Cerebellar cortex (tissue), 1 donor: ENCODE measurements at regions not wholly inside any gene's neighbourhood (a gene's known extent, or its start where the extent isn't known, plus 50 kb on each side); places are given as distances from the start of the nearest gene placed in this dataset.

Experiments used
- DNase-seq: peaks from one replicate; pipeline ENCODE4 v3.0.0-alpha.2; 2015; ENCODE audit warnings: low spot score

DNA sequence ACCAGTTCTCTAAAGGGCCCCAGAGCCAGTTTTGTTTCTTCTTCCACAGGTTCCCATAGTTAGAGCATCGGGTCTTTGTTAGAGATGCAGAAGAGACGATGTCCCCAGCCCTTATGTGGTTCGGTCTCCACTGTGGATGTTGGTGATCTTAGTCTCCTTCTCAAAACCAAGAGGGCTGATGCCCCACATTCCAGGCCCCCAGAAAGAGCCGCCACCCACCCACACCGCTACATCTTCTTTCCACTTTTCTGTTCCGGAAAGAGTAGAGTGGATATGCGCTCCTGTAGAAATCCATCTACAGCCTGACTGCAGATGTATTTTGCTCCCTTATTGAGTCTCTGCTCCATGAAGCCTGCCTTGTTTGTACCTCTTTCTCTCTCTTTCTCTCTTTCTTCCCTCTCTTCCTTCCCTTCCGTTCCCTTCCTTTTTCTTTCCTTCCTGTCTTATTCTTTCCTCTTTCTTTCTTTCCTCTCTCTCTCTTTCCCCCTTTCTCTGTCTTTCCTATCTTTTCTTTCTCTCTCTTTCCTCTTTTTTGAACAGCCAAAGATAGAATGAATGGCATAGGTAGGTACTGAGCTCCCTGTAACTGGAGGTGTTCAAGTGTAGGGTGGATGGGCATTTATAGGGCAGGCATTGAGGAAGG, 224.3 kb downstream of the SEC14L1 start:
- DNase-seq, result peak; percentile 23

DNA sequence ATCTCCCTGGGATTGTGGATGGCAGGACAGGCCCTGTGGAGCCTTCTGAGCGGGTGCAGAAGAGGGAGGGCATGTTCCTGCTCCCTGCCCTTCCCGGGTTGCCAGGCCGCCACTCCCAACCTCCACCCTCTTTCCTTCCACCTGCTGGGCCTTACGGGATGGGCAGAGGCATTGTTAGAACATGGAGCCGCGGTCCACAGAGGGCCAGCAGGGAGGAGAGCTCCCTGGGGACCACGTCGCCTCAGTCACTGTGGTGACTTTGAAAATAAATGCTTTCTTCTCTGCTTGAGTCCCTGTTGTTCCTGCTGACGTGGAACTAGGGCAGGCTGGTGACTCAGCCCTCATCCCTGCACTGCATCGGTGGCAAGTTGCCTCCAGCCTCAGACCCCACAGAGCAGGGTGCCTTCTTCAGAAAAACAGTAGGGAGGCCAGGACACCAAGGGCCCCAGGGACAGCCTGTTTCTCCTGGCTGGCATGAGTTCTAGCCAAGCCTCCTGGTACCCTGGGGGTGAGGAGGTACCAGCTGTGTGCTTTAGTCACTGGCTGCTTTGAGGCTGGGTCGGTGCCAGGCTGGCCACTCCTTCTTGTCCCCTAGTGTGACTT, 224.9 kb downstream of the SEC14L1 start:
- peak; percentile 31 for DNase-seq

DNA sequence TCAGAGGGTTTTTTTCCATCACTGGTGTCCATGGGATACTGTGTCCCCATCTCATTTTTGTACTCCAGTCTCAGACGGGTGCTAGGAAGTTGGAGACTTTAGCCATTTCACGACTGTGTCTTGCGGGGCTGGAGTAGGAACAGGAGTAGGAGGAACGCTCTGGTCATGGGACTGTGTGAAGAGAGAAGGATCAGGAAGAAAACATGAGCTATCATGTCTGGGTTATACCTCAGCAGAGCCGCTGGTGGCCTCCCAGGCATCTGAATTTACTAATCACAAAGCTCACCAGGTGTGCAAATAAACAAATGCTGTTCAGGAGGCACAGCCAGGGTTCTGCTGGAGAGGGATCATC, 225.4 kb downstream of the SEC14L1 start:
- no peak for DNase-seq

DNA sequence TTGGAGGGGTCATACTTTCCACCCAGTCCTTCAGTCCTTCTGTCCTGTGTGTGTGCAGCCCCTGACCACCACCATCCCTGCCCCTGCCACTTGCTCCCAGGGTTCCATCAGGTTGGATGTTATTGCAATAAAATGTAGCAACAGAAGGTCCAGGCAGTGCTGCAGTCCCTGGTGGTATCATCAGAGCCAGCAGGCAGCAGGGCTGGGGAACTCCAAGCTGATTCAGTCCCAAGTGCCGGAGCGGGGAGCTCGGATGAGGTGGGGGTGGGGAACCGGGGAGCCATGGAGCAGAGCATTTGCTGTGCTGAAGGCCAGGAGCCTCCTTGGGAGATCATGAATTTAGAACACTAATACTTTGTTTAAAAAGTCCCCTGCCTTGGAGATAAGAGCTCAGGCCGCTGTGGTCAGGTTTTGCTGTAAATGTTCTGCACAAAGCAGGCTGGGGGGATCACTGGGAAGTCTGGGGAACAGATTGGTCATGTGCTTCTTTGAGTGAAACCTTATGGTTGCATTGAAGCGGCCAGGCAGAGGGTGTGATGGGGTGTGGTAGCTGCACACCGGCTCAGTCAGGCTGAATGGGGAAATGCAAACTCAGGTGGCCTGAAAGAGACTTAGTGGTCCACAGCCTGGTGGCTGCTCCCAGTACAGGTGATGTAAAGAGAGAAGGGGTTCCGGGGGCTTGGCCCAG, 225.9 kb downstream of the SEC14L1 start:
- peak; percentile 65 for DNase-seq

DNA sequence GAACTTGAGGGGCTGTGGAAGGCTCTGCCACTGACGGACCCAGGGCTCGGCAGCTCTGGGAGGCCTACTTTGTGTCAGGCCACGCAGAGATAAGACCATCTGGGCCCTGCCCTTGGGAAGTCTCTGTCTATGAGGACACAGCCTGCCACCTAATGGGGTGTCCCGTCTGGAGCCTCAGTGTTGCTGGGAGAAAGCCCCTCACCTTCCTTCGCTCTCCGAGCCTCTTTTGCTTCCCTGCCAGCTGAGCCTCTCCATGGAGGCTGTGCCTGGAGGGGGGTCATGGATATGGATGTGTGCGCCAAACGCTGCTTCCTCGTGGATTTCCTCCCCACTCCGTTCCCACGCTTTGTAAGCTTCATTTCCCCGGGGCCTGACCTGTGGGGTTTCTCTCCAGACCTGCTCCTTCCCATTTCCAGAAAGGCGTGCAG, 228.8 kb downstream of the SEC14L1 start:
- DNase-seq, result no peak

DNA sequence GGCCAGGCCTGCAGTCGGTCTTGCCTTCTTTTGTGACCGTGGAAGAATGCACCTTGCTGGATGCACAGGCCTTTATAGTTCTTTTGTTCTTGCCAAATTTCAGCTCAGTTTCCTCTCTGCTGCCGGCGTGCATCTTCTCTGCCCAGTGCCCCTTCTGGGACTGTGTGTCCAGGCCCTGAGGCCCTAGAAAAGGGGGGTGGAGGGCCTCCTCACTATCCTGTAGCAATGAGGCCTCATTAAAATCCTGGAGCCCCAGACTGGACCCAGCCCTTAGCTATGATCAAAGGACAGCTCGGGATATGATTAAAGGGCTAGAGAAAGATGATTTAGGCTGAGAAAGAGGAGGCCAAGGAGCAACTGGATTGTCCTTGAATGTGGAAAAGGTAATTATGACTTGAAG, 229.8 kb downstream of the SEC14L1 start:
- peak; percentile 25 for DNase-seq

DNA sequence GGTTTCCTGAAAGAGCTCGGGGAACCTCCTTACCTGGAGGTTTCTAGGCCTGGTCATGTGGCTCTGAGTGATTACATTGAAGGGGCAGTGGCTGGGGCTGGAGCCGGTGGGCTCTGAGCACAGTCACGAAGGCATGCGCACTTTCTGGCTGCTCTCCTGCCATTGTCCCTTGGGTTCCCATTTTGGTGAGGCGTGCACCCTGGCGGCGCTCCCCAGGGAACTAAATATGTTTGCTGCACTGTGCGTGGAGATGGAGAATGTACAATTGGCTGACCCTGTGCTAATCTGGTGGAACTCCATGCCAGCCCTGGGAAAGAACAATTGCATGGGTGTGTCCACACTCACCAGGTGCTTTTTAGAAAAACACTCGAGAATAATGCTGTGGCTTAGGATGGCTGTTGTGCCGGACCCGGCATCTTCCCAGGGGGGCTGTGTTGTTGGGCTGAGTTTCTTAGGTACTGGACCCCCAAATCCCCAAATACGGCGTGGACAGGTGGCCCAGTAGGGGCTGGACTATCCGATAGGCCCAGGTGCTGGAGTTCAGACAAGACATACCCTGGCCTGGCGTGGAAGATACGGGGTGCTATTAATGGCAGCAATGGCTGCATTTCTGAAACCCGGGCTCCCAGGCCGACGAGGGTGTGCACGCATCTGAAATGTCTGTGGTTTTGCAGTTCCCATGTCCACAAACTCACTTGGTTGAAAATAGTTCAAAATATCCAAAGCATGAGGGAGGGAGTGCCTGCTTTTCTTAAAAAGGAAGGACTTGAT, 230.5 kb downstream of the SEC14L1 start:
- peak; percentile 22 for DNase-seq

DNA sequence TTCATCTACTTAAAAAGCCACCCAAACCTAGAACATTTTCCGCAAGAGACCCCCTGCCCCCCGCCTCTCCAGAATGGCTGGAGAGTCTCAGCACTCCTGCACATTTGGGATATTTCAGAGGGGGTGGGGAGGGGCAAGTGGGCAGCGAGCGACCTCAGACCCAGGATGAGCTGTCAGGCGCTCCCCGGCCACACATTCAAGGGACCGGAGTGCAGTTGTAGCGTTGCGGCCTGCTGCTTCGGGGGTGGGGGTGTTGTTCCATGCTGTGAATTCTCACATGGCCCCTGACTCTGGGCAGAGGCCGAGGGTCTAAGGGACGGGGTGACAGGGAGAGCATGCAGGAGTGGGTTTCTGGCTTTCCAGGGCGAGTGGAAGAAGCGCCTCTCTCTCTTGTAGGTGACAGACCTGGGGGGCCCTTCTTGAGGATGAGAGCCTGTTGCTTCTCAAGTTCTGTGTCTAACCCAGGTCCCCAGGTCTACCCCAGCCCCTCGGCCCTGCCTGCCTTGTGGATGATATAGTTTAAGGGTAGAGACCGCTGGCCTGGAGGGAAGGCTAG, 231.2 kb downstream of the SEC14L1 start:
- DNase-seq, result no peak

DNA sequence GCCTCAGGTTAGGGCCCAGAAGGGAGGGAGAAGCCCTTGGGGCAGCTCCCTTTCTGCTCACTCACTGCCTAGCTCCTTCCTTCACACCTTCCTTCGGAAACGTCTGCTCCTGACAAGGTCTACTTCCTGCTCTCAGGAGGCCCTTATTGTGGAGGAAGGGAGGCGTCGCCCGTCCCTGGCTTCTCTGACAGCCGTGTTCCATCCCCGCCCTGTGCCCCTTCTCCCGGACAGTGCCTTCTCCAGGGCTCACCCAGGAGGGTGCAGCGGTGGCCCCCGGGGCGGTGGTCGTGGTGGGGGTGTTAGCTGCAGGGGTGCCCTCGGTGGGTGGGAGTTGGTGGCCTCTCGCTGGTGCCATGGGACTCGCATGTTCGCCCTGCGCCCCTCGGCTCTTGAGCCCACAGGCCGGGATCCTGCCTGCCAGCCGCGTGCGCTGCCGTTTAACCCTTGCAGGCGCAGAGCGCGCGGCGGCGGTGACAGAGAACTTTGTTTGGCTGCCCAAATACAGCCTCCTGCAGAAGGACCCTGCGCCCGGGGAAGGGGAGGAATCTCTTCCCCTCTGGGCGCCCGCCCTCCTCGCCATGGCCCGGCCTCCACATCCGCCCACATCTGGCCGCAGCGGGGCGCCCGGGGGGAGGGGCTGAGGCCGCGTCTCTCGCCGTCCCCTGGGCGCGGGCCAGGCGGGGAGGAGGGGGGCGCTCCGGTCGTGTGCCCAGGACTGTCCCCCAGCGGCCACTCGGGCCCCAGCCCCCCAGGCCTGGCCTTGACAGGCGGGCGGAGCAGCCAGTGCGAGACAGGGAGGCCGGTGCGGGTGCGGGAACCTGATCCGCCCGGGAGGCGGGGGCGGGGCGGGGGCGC, 231.9 kb downstream of the SEC14L1 start:
- DNase-seq, result peak; percentile 70

DNA sequence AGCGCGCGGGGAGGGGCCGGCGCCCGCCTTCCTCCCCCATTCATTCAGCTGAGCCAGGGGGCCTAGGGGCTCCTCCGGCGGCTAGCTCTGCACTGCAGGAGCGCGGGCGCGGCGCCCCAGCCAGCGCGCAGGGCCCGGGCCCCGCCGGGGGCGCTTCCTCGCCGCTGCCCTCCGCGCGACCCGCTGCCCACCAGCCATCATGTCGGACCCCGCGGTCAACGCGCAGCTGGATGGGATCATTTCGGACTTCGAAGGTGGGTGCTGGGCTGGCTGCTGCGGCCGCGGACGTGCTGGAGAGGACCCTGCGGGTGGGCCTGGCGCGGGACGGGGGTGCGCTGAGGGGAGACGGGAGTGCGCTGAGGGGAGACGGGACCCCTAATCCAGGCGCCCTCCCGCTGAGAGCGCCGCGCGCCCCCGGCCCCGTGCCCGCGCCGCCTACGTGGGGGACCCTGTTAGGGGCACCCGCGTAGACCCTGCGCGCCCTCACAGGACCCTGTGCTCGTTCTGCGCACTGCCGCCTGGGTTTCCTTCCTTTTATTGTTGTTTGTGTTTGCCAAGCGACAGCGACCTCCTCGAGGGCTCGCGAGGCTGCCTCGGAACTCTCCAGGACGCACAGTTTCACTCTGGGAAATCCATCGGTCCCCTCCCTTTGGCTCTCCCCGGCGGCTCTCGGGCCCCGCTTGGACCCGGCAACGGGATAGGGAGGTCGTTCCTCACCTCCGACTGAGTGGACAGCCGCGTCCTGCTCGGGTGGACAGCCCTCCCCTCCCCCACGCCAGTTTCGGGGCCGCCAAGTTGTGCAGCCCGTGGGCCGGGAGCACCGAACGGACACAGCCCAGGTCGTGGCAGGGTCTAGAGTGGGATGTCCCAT, 232.8 kb downstream of the SEC14L1 start:
- DNase-seq, result peak; percentile 33

DNA sequence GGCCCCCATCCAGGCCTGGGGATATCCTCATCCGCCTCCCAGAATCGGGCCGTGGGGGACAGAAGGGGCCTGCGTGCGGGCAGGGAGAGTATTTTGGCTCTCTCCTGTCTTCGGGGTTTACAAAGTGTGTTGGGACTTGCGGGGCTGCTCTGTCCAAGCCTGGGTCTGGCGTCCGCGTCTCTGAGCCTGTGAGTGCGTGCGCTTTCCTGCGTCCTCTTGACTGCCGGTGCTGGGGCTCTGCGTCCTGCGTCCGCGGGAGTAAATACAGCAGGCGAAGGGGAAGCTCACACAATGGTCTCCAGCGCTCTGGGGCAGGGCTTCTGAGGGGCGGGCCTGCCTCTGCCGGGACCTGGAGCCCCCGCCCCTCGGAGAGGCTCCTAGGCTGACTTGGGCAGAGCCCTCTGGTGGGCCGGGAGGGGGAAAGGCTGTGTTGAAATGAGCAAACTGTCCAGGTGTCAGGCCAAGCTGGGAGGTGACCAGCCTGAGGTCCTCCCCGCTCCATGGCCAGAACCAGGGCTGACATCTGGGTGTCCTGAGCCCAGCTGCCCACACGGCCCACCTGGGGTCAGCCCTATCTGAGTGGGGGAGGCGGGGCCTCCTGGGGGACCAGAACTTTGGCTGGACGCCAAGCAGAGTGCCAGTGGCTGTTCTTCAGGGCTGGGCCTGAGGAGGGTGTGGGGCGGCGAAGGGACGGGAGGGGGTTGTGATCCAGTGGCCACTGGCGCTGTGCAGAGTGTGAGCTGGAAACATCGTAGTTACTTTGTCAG, 233.6 kb downstream of the SEC14L1 start:
- DNase-seq, result peak; percentile 84

DNA sequence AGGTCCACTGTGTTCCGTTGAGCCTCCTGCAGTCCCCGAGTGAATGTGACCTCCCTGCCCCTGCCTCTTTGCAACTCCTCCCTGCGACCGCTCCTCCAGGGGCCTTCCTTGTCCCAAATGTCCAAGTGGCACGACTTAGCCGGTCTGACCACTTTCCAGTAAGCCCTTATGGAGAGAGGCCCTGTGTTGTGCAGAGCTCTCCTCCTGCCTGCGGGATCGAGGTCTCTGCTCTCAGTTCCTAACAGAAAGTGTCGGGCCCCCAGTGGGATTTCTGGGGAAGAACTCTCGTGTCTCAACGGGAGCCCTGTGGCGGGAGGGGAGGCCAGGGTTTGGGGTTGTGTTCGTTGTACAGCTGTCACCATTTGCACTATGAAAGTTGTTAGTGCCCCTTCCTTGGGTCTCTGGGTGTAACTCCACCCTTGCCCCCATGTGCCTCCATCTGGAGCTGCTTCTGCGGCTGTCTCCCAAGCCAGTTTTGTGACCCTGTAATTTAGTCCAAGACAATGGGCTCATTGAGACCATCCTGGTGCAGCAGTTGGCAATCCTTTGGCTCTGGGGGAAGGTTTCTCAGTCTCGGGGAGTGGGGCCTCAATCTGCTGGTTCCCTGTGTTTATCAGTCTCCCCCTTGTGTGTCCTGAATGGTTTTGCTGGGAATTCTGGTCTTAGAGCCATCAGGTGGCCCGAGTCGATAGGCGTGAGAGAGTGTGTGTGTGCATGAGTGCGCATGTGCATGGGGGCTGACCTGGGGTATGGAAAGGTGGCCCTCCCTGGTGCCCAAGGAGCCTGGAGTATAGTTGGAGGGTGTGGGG, 234.5 kb downstream of the SEC14L1 start:
- DNase-seq, result peak; percentile 34

DNA sequence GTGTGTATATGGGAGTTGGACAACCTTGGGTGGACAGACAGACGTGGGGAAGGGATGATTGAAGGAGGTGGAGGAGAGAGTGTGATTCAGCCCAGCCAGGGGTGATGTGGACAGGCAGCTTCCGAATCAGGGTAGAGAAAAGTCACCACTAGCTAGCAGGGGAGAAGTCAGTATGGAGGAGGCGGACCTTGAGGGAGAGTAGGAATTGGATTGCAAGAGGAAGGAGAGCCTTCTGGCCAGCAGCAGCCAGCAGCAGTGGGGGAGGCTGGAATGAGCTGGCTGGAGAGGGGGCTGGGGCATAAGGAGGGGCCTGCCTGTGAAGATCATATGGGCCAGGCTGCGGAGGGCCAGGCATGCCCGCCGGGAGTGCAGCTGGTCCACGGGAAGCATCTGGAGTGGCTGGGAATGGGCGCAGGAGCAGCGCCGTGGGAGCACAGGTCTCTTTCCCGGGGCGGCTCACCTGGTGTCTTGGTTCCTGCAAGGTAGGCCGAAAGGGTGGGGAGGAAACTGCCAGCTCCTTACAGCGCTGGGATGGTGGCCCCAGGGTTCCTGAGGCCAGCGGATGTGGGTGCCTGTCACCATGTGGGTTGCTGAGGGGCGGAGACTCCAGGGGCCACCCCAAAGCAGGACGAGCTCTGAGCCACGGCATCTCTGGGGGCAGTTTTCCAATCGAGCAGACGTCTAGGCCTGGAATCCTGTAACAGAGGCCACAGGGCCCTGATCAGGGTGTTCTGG, 235.3 kb downstream of the SEC14L1 start:
- DNase-seq, result peak; percentile 40

DNA sequence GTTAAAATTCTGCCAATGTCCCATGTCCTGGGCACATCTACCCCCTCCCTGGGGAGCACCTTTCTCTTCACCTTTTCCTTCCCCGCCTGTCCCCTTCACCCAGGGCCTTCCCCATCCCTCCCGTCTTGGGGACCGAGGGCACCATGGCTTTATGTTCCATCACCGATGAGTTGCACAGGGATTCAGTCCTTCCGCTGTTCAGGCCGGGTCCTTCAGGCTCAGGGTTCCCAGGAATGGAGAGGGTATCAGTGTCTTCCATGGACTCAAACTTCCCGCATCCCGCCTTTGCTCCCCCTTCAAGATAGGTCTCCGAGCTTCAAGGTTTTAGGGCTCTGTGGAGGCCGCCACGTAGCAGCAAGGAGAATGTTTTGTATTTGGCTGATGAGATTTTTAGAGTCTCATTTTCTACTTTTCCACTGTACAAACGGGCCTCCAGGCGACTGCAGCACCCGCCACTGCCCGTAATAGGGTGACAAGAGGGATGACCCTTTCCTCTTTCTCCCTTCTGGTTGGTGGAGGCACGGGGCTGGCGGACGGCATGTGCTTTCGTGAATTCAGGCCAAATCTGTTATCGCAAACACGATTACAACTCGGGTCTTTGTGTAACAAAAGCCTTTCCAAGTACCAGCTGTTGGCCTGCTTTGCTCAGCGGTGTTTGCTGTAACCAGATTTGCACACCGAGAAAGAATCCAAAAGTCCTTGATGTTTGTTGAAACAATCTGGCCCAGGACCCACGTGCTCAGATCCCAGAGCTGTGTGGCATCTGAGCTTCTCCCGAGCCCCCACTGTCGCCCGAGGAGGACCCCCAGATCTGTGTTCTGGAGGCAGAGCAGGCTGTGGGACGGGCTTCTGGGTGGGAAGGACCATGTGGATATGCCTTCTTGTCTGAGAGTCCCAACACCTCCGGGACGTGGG, 236.3 kb downstream of the SEC14L1 start:
- peak; percentile 56 for DNase-seq

DNA sequence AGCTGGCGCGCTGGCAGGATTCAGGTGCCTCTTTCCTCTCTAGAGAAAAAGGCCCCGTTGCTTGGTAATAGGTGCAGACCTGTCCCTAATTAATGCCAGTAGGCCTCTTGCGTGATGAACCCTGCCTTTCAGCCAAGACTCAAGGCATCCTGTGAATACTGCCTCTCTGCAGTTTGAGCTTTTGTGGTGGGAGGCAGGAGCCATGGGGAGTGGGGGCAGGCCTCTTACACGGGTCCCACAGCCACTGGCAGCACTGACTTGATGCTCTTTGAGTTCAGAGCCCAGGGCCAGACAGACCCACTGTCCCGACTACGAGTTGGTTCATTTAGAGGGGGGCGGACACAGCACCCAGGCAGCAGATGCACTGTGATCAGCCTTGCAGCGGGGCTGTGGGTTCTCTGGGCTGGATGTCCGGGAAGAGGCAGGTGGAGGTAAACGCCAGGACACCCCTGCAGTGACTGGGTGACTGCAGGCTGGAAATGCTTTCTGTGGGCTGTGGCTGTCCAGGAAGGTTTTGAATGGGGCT, 237.0 kb downstream of the SEC14L1 start:
- peak; percentile 26 for DNase-seq

DNA sequence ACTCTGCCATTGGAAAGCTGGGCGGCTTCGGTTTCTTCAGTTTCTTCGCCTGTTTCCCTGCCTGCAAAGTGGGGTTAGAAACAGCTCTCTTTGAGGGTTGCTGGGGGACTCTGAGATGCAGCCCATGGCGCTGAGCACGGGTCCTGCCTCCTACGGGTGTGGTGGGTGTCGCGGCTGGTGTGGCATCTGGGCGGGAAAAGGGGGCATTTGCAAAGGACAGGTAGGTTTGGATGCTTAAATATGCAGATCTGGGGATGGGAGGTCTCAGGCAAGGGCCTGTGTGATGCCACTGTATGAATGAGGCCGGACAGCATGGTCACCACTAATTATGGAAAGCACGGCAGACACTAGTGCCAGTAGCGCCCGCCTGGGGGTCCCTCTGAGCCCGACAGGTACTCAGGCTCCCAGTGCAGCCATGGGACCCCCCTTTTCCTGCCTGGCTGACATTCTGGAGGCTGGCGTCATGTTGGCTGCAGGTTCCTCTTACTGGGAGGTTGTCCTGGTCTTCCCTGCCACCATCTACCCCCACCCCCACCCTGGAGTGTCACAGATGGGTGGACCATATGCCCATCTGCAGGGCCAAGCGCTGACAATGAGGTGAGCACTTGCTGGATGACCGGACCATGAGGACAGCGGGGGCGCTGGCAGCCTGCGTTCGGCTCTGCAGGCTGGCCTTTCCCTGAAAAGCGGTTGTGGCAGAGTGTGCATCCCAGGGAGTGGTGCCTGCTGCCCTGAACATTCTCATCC, 237.7 kb downstream of the SEC14L1 start:
- DNase-seq, result peak; percentile 97
